Ovary (tissue), 3 donors: ENCODE measurements at regions not wholly inside any gene's neighbourhood (a gene's known extent, or its start where the extent isn't known, plus 50 kb on each side); places are given as distances from the start of the nearest gene placed in this dataset.

ENCODE experiments used
- EP300 ChIP-seq: sonication (generic); formaldehyde crosslinking; IDR thresholded peaks from one replicate; pipeline ENCODE4 v1.6.1; 2017; ENCODE audit warnings: antibody characterized with exemption
- POLR2A ChIP-seq: fragments of 450-650 bp; IDR thresholded peaks from one replicate; pipeline ENCODE4 v1.6.1; 2017; ENCODE audit warnings: antibody characterized with exemption, mild to moderate bottlenecking, moderate library complexity
- TF ChIP-seq, protein P1 (sequence below), 3 donors: fragments of 450-650 bp in 2 of 3; fragments of 200-600 bp in 1 of 3; IDR thresholded peaks; one replicate each; pipeline versions ENCODE4 v1.5.1 to v1.8.0; 2016 to 2022; ENCODE audit warnings: antibody characterized with exemption in 3 of 3, mild to moderate bottlenecking in 1 of 3
- donor health status: DM: no; HTN: no; CAD: no.

DNA sequence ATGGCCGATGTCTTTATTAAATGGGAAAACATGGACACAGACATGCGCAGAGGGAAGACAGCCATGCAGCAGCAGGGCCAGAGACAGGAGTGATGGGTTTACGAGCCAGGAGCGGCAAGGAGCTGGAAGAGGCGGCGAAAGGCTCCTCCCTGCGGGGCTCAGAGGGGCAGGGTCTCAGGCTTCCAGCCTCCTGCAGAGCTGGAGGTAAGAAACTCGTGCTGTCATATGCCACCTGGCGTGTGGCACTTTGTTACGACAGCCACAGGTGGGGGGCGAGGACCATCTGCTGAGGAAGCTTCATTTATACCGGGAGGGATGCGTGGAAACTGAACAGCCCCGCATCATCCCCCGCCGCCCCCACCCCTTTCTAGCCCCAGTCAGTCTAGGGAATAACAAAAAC is 52.0 kb upstream of the SPACA7 start:
- TF ChIP-seq, protein P1, sequence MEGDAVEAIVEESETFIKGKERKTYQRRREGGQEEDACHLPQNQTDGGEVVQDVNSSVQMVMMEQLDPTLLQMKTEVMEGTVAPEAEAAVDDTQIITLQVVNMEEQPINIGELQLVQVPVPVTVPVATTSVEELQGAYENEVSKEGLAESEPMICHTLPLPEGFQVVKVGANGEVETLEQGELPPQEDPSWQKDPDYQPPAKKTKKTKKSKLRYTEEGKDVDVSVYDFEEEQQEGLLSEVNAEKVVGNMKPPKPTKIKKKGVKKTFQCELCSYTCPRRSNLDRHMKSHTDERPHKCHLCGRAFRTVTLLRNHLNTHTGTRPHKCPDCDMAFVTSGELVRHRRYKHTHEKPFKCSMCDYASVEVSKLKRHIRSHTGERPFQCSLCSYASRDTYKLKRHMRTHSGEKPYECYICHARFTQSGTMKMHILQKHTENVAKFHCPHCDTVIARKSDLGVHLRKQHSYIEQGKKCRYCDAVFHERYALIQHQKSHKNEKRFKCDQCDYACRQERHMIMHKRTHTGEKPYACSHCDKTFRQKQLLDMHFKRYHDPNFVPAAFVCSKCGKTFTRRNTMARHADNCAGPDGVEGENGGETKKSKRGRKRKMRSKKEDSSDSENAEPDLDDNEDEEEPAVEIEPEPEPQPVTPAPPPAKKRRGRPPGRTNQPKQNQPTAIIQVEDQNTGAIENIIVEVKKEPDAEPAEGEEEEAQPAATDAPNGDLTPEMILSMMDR (IDR thresholded peaks at IDR 0.05), result no peak
- TF ChIP-seq POLR2A, result no peak
- no peak for TF ChIP-seq EP300
